HG02642 (cell line): ENCODE measurements at regions not wholly inside any gene's neighbourhood (a gene's known extent, or its start where the extent isn't known, plus 50 kb on each side); places are given as distances from the start of the nearest gene placed in this dataset.

Experiments used
- ATAC-seq: cut with Tn5 transposase; IDR thresholded peaks from one replicate; pipeline ENCODE4 v1.9.1; 2021; ENCODE audit warnings: mild to moderate bottlenecking; ENCODE audit not compliant: unreplicated experiment, poor library complexity

DNA sequence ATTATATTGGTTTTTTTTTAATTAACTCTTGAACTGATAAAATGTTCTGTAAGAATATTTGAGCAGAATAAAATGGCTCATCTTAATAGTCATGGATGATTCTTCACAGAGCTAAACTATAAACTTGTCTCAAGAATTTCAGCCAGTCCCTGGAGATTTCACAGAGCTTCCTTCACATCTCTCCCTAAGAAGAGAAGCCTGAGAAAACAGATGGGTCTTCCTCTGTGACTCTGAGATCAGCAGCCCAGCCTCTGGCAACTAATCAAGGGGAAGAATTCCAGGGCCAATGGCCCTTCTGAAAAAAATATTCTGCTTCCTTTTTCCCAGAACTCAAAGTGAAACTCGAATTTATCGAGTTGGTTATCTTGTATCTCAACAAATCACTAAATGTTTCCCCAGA, 122.2 kb upstream of the ITGA1 start:
- ATAC-seq: no peak

DNA sequence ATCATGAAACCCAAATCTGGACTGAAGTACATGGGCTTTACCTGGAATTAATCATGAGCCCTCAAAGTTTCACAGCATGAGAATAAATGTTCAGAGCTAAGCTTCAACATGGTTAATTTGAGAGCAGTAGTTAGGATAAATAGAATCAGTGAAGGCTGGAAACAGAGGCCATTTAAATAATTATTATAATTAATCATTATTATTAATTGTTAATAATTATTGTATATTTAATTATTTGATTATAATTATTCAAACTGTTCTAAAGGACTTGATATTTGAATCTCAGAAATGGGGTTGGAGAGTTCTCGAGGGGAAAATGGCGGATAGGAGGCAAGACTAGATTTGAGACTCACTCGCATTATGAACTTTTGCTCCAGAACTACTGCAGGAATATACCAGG, 119.6 kb upstream of the ITGA1 start:
- no peak for ATAC-seq

- ATAC-seq: no peak
These were observed 119.1 kb upstream of the ITGA1 start for GRCh38 chr5:52668544-52669185.

GRCh38 chr5:52672459-52672858, 115.3 kb upstream of the ITGA1 start:
- ATAC-seq: no peak

DNA sequence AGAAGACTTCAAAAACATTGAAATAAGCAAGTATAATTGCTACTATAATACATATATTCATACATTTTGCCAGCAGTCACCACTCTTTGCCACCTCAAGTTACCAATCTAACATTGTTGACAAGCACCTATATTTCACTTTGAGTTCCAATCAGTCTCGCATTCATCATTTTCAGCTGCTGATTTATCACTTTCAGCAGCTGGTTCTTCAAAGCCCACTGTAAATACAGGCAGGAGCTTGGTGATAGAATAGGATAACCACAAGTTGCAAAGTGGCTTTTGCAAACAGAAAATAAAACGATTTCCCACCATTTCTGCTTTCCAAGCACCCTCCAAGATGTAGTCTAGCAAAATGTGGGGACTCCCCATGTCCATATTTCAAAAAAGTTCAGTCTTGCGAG, 114.2 kb upstream of the ITGA1 start:
- no peak for ATAC-seq

GRCh38 chr5:52674815-52675545, 112.7 kb upstream of the ITGA1 start:
- ATAC-seq: no peak

- ATAC-seq: no peak
These were observed 105.2 kb upstream of the ITGA1 start for GRCh38 chr5:52682492-52682891.

- ATAC-seq: no peak
These were observed 103.7 kb upstream of the ITGA1 start for GRCh38 chr5:52684051-52684450.

GRCh38 chr5:52685566-52685965, 102.2 kb upstream of the ITGA1 start:
- ATAC-seq: no peak

DNA sequence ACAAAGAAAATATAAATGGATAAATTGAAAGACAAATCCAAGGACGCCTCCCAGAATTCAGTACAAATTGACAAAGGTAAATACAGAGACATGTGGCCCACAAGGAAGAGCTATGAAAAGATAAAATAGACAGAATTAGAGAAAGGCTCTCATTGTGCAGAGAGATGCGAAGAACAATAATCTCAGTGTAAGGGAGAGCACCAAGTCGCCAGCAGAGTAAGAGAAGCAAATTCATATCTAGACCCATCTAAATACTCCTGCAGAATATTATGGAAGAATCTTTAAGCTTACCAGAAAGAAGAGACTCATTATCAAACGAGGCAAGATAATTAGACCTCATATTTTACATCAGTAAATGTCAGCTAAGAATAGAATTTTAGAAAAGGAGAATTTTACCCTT, 101.7 kb upstream of the ITGA1 start:
- ATAC-seq: no peak

- ATAC-seq: no peak
These were observed 97.4 kb upstream of the ITGA1 start for GRCh38 chr5:52690236-52690768.

- no peak for ATAC-seq
These were observed 95.7 kb upstream of the ITGA1 start for GRCh38 chr5:52692039-52692438.

- ATAC-seq: no peak
These were observed 95.1 kb upstream of the ITGA1 start for GRCh38 chr5:52692606-52693005.

GRCh38 chr5:52693280-52693679, 94.4 kb upstream of the ITGA1 start:
- ATAC-seq: peak; percentile 84

GRCh38 chr5:52693836-52694235, 93.9 kb upstream of the ITGA1 start:
- no peak for ATAC-seq

DNA sequence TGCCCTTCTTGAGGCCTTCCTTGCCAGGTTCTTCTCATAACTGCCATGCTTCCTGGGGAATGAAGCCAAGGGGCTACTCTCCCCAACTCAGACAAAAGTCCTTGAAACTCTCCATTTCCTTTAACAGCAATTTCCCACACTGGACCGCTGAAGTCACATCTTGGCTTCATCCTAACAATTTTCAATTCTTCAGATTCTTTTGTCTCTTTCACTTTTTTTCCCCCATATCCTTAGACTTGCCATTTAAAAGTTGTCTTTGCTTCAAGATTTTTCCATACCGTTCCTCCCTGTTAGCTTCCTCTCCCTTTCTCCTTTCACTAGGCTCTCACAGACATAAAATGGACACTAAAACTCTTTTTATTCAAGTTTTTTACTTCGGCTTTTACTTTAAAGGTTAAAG, 93.1 kb upstream of the ITGA1 start:
- no peak for ATAC-seq

DNA sequence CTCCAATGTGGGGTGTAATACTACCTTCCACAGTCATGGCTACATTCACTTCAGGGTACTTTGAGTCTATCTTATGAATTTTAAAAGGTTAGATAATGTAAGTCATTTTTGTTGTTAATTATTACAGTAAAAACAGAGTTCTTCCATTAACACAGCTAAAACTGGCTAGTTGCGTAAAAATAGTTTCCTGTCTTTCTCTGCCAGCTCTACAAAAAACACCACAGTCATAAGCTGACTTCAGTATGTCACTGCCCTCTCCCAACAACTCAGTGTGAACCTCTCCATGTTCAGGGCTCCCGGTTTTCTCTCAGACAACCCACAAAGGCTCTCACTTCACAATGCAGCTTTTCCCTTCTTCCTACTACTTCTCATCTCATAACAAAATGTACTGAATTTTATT, 84.8 kb upstream of the ITGA1 start:
- no peak for ATAC-seq

DNA sequence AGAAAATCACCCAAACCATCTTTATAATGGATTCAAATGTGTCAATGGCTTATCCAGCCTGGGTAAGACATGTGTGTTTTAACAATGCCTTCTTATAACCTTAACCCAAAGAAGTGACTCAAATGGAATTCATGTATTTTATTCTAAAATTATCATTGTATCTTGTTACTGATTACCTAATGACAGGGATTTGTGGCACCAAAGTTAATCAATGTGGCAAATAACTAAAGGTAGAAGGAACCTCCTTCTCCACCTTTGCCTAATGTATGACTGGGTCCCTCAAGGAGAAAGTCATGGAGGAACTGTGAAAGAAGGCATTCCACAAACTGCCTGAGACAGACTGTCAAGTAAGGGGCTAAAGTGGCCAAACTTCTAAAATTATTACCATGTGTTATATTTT, 84.4 kb upstream of the ITGA1 start:
- no peak for ATAC-seq

- ATAC-seq: no peak
These were observed 82.0 kb upstream of the ITGA1 start for GRCh38 chr5:52705720-52706119.

DNA sequence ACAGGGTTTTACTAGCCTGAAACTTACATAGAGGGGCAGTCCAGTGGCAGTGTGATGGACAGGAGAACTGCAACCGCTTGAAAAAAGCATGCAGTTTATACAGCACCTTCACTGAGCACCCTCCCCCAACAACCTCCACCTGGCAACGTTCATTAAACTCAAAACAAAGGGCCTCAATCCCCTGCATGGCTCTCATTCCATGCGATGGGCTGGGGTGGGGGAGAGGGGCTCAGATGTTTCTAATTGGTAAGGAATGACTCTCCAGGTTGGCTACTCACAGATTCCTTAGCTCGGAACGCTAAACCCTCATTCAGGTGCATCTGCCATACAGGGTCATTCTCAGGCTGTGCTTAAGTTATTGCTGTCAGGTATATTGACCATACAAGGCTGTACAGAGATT, 80.9 kb upstream of the ITGA1 start:
- no peak for ATAC-seq

- no peak for ATAC-seq
These were observed 80.1 kb upstream of the ITGA1 start for GRCh38 chr5:52707616-52708015.

DNA sequence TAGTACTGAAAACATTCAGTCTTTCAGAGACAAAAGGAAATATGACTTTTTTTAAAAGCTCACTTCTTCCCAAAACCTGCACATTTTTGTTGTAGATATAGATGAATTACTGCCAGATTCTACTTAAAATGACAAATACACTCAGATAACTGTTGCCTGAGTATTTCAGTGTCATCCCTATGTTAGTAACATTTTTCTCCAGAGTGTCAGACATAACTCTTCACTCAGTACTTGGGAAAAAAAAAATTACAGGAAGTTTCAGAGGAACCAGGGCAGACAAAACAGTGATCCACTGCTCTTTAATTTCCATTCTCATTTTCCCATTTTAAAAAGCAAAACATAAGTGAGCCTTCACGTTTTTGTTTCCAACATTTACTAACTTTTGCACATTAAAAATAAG, 79.3 kb upstream of the ITGA1 start:
- ATAC-seq: no peak
